Neural cell (in vitro differentiated cells): ENCODE measurements at regions not wholly inside any gene's neighbourhood (a gene's known extent, or its start where the extent isn't known, plus 50 kb on each side); places are given as distances from the start of the nearest gene placed in this dataset.

Experiments used
- EP300 ChIP-seq: fragments of 450-650 bp; conservative IDR thresholded peaks from 2 replicates; pipeline ENCODE4 v1.6.1; 2014; ENCODE audit warnings: antibody characterized with exemption, mild to moderate bottlenecking, moderate library complexity; ENCODE audit not compliant: poor library complexity, severe bottlenecking
- POLR2AphosphoS5 ChIP-seq: IDR thresholded peaks from 2 replicates; pipeline ENCODE4 v1.6.1; 2012
- SMC3 ChIP-seq: fragments of 450-650 bp; conservative IDR thresholded peaks from 2 replicates; pipeline ENCODE4 v1.6.1; 2014; ENCODE audit warnings: antibody characterized with exemption, mild to moderate bottlenecking, moderate library complexity; ENCODE audit not compliant: poor library complexity
- TAF1 ChIP-seq: IDR thresholded peaks from 2 replicates; pipeline ENCODE4 v1.6.1; 2012; ENCODE audit warnings: low read depth
- TF ChIP-seq, protein P1 (sequence below): fragments of 450-650 bp; IDR thresholded peaks from 2 replicates; pipeline ENCODE4 v1.5.1; 2014; ENCODE audit warnings: antibody characterized with exemption, mild to moderate bottlenecking, moderate library complexity; ENCODE audit not compliant: poor library complexity, severe bottlenecking
- TF ChIP-seq, protein P2 (sequence below): IDR thresholded peaks from 2 replicates; pipeline ENCODE4 v1.6.1; 2012; ENCODE audit warnings: borderline replicate concordance

DNA sequence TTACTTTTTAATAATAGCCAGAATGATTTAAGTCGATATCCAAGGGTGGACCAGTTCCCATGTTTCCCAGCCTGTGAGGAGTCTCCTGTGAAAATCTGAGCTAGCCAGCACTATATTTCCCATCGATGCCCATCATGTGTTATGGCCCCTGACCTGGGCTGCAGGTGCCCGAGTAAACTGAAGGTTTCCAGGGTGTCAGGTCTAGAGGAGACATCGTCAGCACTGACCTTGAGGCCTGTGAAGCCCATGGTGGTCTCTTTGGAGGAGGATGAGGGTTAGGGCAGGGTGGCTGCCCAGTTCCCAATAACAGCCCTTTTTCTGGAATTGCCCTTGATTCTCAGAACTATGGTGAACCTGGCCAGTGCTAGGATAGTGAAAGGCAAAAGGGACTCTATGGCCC, 63.0 kb upstream of the TOP1 start:
- no peak for TF ChIP-seq TAF1
- TF ChIP-seq, protein P1, sequence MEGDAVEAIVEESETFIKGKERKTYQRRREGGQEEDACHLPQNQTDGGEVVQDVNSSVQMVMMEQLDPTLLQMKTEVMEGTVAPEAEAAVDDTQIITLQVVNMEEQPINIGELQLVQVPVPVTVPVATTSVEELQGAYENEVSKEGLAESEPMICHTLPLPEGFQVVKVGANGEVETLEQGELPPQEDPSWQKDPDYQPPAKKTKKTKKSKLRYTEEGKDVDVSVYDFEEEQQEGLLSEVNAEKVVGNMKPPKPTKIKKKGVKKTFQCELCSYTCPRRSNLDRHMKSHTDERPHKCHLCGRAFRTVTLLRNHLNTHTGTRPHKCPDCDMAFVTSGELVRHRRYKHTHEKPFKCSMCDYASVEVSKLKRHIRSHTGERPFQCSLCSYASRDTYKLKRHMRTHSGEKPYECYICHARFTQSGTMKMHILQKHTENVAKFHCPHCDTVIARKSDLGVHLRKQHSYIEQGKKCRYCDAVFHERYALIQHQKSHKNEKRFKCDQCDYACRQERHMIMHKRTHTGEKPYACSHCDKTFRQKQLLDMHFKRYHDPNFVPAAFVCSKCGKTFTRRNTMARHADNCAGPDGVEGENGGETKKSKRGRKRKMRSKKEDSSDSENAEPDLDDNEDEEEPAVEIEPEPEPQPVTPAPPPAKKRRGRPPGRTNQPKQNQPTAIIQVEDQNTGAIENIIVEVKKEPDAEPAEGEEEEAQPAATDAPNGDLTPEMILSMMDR: no peak
- no peak for TF ChIP-seq POLR2AphosphoS5
- TF ChIP-seq, protein P2, sequence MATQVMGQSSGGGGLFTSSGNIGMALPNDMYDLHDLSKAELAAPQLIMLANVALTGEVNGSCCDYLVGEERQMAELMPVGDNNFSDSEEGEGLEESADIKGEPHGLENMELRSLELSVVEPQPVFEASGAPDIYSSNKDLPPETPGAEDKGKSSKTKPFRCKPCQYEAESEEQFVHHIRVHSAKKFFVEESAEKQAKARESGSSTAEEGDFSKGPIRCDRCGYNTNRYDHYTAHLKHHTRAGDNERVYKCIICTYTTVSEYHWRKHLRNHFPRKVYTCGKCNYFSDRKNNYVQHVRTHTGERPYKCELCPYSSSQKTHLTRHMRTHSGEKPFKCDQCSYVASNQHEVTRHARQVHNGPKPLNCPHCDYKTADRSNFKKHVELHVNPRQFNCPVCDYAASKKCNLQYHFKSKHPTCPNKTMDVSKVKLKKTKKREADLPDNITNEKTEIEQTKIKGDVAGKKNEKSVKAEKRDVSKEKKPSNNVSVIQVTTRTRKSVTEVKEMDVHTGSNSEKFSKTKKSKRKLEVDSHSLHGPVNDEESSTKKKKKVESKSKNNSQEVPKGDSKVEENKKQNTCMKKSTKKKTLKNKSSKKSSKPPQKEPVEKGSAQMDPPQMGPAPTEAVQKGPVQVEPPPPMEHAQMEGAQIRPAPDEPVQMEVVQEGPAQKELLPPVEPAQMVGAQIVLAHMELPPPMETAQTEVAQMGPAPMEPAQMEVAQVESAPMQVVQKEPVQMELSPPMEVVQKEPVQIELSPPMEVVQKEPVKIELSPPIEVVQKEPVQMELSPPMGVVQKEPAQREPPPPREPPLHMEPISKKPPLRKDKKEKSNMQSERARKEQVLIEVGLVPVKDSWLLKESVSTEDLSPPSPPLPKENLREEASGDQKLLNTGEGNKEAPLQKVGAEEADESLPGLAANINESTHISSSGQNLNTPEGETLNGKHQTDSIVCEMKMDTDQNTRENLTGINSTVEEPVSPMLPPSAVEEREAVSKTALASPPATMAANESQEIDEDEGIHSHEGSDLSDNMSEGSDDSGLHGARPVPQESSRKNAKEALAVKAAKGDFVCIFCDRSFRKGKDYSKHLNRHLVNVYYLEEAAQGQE: no peak
- TF ChIP-seq EP300: no peak
- TF ChIP-seq SMC3: no peak
